ENCODE measurements at regions not wholly inside any gene's neighbourhood (a gene's known extent, or its start where the extent isn't known, plus 50 kb on each side); places are given as distances from the start of the nearest gene placed in this dataset.

GRCh38 chr2:138446043-138446442, 55.5 kb upstream of the SPOPL start:
- TF ChIP-seq BHLHE40 (IDR thresholded peaks at IDR 0.05; ENCODE audit: borderline replicate concordance) (no peak), SP1 (IDR thresholded peaks at IDR 0.05) (no peak), FOXK2 (IDR thresholded peaks at IDR 0.05) (no peak), ELF4 (IDR thresholded peaks at IDR 0.05) (no peak), TARDBP (IDR thresholded peaks at IDR 0.05) (no peak), ARNT (IDR thresholded peaks at IDR 0.05) (no peak), PKNOX1 (IDR thresholded peaks at IDR 0.05) (no peak), L3MBTL2 (conservative IDR thresholded peaks at IDR 0.05) (no peak), LEF1 (IDR thresholded peaks at IDR 0.05; ENCODE audit: borderline replicate concordance) (no peak)
